ENCODE measurements at regions not wholly inside any gene's neighbourhood (a gene's known extent, or its start where the extent isn't known, plus 50 kb on each side); places are given as distances from the start of the nearest gene placed in this dataset.

GRCh38 chr1:68551459-68551858 is 54.6 kb upstream of the DEPDC1 start:
- H3K36me3 ChIP-seq (ENCODE audit: low read depth) = no peaks in the 10 kb centered on the region

GRCh38 chr1:68558321-68559026 is 61.6 kb upstream of the DEPDC1 start:
- no peak overlapping the region for H3K4me3 ChIP-seq
- no peak for DNase-seq
- intact Hi-C loops (cut with DNase I, micrococcal nuclease) = no loop called here
- no peak for TF ChIP-seq CTCF (IDR thresholded peaks at IDR 0.05)
- no peaks in the 10 kb centered on the region for H3K4me1 ChIP-seq (ENCODE audit: low read depth)
- no peak for ATAC-seq
- H3K36me3 ChIP-seq (ENCODE audit: low read depth) = no peaks in the 10 kb centered on the region
- H3K9me3 ChIP-seq = no peaks in the 10 kb centered on the region

More at GRCh38 chr1:68551459-68551858, 54.6 kb upstream of the DEPDC1 start:
- Histone ChIP-seq H3K4me3 (no peak overlapping the region), H3K4me1 (ENCODE audit: low read depth) (no peaks in the 10 kb centered on the region), H3K9me3 (no peaks in the 10 kb centered on the region)
- no peak for ATAC-seq
- no peak for TF ChIP-seq CTCF (IDR thresholded peaks at IDR 0.05)
- intact Hi-C loops (cut with DNase I, micrococcal nuclease) = no loop called here
- no peak for DNase-seq

- H3K9me3 ChIP-seq = no peaks in the 10 kb centered on the region
- DNase-seq (no peak), ATAC-seq (no peak)
- TF ChIP-seq CTCF (IDR thresholded peaks at IDR 0.05) = no peak
- intact Hi-C loops (cut with DNase I, micrococcal nuclease) = no loop called here
- no peak overlapping the region for H3K4me3 ChIP-seq
- H3K4me1 ChIP-seq (ENCODE audit: low read depth) = no peaks in the 10 kb centered on the region
- H3K36me3 ChIP-seq (ENCODE audit: low read depth) = no peaks in the 10 kb centered on the region
Observed at GRCh38 chr1:68565923-68566322, 69.0 kb upstream of the DEPDC1 start.

GRCh38 chr1:68570871-68571270 is 74.0 kb upstream of the DEPDC1 start:
- no peaks in the 10 kb centered on the region for H3K4me1 ChIP-seq (ENCODE audit: low read depth)
- H3K4me3 ChIP-seq = no peak overlapping the region
- ATAC-seq (no peak), DNase-seq (no peak)
- no peaks in the 10 kb centered on the region for H3K9me3 ChIP-seq
- no peak for TF ChIP-seq CTCF (IDR thresholded peaks at IDR 0.05)
- no peaks in the 10 kb centered on the region for H3K36me3 ChIP-seq (ENCODE audit: low read depth)
- intact Hi-C loops (cut with DNase I, micrococcal nuclease) = no loop called here

- no peak for TF ChIP-seq CTCF (IDR thresholded peaks at IDR 0.05)
- no peak for DNase-seq
- Histone ChIP-seq H3K36me3 (ENCODE audit: low read depth) (no peaks in the 10 kb centered on the region), H3K4me1 (ENCODE audit: low read depth) (no peaks in the 10 kb centered on the region), H3K9me3 (no peaks in the 10 kb centered on the region), H3K4me3 (no peak overlapping the region)
- intact Hi-C loops (cut with DNase I, micrococcal nuclease) = no loop called here
- no peak for ATAC-seq
Observed at GRCh38 chr1:68571454-68572235, 74.8 kb upstream of the DEPDC1 start.

Data from mucosa of descending colon (tissue), 3 donors.